Sciatic nerve (tissue), 2 donors: ENCODE measurements at regions not wholly inside any gene's neighbourhood (a gene's known extent, or its start where the extent isn't known, plus 50 kb on each side); places are given as distances from the start of the nearest gene placed in this dataset.

Experiments used
- ATAC-seq: fragments of 200-7000 bp; cut with Tn5 transposase; one replicate; pipeline ENCODE4 v1.9.1; 2020; ENCODE audit warnings: mild to moderate bottlenecking, moderate library complexity
- DNase-seq: peaks from one replicate; pipeline ENCODE4 v3.0.0-alpha.2; 2020; ENCODE audit warnings: low spot score
- intact Hi-C: fragments of 100-400 bp; cut with DNase I; formaldehyde crosslinking; loops from one replicate; pipeline ENCODE4 v1.14.2; 2022
- donor health status: DM: no; HTN: no; CAD: no.
- donor health status: DM: no; HTN: no; CAD: no.

GRCh38 chr6:45800911-45801310, 214.7 kb downstream of the CLIC5 start:
- intact Hi-C loops, result no loop called here
- no peak for ATAC-seq
- DNase-seq, result no peak

DNA sequence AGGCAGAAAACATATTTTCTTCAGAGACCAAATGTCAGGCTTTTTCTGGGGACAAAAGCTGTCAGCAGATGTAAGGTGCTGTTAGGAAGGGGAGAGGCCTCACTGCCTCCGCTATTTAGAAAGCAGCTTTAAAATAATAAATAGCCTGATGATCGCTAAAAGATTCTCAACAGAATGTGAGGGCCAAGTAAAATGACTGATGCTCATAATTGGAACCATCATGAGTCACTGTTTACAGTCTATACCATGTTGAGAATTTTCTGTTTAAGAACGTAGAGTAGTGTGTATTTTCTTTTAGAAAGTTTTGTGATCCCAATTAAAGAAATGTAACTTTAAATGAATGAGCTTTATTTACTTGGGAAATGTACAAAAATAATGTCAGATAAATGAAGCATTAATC, 220.0 kb downstream of the CLIC5 start:
- intact Hi-C loops, result no loop called here
- DNase-seq, result no peak
- ATAC-seq, result no peak

DNA sequence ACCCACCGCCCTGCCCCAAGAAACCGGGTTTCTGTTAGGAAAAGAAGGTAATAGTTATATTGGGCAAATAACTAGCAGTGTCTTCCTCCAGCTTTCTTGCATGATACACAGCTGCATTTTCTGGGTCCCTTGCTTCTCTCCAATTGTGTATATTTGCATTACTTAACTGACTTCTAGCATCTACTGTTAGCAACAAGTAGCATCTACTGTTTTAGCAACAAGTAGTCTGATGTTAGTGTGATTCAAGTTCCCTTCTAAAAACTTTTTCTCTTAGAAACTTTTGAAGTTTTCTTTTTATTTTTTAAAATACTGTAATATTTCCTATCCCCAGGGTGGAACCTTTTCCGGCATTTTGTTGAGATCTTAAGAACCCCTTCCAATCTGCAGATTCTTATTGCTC, 221.2 kb downstream of the CLIC5 start:
- intact Hi-C loops, result no loop called here
- DNase-seq (no peak), ATAC-seq (no peak)

DNA sequence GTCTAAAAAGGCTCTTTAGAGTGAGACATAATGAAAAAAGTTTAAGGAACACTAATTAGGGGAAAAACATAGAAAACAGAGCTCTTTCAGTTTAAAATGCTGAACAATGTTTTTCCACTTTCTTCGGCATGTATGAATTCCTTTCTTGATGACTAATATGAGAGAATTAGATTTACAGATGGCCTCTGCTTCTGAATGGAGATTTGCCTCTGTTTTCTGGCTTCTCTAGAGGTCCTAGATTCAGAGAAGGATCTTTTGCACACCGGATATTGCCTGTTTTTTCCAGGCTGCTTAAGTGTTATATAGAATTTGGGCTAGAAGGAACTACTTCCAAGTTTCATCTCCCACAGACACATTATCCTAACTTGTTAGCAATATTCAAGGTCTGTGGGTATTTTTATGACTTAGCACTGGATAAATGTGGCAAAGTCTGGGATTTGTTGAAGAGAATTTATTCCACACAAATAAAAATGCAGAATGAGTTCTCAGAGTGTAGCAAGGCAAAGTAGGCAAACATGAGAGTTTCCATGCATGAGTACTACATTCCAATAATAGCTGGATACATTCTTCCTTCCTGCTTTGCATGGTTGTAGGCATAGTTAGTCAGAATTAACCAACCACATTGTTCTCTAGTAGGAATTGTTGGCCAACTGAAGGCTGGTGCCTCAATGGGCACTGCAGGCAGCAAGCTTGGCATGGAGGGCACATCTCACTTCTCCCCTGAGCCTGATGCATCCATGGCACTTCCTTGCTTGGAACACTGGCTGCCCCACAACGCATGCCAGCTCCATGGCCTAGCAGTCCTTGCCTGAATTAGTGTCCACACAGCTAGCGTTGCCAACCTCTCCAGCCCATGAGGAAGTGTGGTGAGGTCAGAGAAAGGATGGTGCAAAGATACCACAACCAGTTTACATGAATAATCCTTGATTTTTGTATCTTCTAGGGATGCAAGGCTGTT, 224.2 kb downstream of the CLIC5 start:
- intact Hi-C loops, result no loop called here
- DNase-seq, result no peak
- ATAC-seq, result no peak

DNA sequence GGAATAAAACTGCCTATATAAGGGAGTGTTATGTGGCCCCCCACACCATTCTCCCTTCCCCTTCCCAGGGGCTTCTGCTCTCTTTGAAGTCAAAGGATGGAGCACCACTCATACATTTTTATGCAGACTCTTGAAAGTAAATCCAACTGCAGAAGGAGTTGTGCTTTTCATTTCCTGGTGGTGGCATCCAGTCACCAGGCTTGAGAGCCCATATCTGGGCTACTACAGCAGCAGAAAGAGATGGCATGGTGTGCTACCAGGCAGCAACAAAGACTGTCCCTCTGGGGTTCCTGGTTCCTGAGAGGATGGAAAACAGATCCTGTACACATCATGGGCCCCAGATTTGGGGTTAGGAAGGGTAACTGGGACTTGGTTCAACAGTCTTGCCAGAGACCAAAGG, 226.4 kb downstream of the CLIC5 start:
- DNase-seq, result no peak
- intact Hi-C loops, result no loop called here
- ATAC-seq, result no peak

DNA sequence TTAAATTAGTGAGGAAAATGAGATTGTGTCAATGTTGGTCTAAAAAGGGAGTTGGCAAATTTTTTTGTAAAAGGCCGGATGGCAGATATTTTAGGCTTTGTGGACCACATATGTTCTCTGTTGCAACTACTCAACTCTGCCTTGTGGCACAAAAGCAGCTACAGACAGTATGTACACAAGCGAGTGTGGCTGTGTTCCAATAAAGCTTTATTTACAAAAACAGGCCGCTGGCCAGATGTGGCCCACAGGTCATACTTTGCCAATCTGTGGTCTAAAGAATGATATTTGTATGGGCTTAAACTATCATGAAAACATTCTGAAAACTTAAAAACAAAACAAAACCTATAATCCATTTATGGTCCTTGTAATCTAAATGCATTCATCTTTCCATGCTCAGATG, 228.3 kb downstream of the CLIC5 start:
- DNase-seq, result no peak
- intact Hi-C loops, result no loop called here
- no peak for ATAC-seq

GRCh38 chr6:45786355-45786781, 229.3 kb downstream of the CLIC5 start:
- no peak for ATAC-seq
- no peak for DNase-seq
- intact Hi-C loops, result no loop called here

- no peak for DNase-seq
- no peak for ATAC-seq
- intact Hi-C loops, result no loop called here
Measured at GRCh38 chr6:45784250-45784649, 231.4 kb downstream of the CLIC5 start.

- DNase-seq (no peak), ATAC-seq (no peak)
- intact Hi-C loops, result no loop called here
Measured at GRCh38 chr6:45783716-45784115, 231.9 kb downstream of the CLIC5 start.

DNA sequence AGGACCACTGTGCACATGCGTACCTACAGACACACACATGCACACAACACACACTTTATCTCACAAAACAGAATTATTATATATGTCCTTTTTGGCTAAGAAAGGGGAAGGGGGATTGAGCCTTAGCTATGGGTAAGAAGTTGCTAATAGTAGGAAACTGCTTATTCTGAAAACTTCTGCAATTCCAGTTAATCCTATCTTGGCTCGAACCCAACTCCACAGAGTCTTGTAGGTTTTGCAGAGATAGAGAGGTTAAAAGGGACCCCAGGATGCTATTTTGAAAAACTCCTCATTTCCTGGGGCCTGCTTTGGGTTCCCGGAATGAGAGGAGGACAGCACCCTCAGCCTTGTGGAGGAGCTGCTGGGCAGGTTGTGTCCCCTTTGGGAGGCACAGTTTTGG, 233.8 kb downstream of the CLIC5 start:
- ATAC-seq, result no peak
- intact Hi-C loops, result no loop called here
- DNase-seq, result no peak

DNA sequence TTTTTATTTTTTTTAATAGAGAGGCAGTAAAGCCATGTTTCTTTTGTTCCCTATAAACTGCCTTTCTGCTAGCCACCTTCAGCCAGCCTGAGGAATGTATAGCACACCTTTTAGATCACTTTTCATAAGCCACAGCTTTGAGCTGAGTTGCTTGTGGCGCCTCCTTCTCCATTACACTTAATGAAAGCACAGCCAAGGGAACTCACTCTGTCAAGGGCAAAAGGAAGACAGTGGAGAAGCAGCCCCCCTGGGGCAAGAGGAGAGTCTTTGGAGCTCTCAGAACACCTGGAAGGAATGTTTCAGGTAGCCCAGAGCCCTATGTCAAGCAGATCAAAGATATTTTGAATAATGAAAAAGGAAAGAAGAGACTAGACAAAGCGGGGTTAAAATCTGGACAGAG, 235.1 kb downstream of the CLIC5 start:
- intact Hi-C loops, result no loop called here
- ATAC-seq, result no peak
- no peak for DNase-seq

DNA sequence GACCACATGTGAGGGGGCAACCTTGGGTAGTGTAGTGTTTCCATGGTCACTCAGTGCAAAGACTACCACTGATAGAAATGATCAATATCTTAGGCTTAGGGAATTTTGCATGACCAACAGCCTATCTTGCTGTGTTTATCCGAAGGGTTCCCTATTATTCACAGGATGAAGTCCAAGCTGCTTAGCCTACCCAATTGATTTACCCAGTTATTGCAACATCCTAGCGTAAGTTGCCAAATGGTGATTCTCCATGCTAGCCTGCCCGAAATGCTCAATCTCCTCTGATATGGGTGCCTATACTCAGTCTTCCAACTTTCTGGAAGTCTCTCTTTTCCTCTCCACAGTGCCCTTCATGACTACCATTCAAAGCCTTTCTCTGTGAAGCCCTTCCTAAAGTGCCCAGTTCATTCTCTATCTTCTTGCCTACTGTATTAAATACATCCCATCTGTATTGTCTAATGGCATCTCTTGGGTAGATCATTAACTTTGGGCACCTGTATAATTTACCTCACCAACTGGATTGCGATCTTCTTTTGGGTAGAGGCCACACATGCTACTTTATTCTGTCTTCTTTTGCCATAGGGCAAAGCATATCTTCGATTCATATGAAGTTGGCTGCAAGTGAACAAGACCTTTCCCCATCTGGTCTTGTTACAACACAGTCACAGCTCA, 240.5 kb downstream of the CLIC5 start:
- intact Hi-C loops, result no loop called here
- ATAC-seq, result no peak
- no peak for DNase-seq

- ATAC-seq (no peak), DNase-seq (no peak)
- intact Hi-C loops, result no loop called here
Measured at GRCh38 chr6:45773906-45774305, 241.8 kb downstream of the CLIC5 start.

- no peak for DNase-seq
- no peak for ATAC-seq
- intact Hi-C loops, result no loop called here
Measured at GRCh38 chr6:45772886-45773495, 242.7 kb downstream of the CLIC5 start.

DNA sequence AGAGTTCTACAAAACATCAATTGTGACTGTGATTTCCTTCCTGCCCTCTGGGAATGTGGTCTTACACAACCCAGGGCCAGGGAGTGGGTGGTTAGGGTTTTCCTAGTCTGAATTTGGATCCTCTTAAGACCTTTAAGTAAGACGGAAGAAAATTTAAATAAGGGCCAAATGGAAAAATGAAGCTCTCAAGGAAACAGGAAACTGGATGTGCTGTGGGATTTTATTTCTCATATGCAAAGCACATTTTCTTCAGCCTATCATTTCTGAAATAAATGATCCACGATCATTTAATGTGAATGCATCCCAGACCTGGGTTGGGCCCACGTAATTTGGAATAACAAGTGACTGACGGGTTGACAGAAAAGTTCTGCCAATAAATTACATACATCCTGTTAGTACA, 243.6 kb downstream of the CLIC5 start:
- no peak for DNase-seq
- intact Hi-C loops, result no loop called here
- ATAC-seq, result no peak

GRCh38 chr6:45763281-45763680, 252.4 kb downstream of the CLIC5 start:
- DNase-seq (no peak), ATAC-seq (no peak)
- intact Hi-C loops, result no loop called here

GRCh38 chr6:45759472-45759810, 256.2 kb downstream of the CLIC5 start:
- ATAC-seq, result peak; percentile 23
- no peak for DNase-seq
- intact Hi-C loops, result no loop called here

DNA sequence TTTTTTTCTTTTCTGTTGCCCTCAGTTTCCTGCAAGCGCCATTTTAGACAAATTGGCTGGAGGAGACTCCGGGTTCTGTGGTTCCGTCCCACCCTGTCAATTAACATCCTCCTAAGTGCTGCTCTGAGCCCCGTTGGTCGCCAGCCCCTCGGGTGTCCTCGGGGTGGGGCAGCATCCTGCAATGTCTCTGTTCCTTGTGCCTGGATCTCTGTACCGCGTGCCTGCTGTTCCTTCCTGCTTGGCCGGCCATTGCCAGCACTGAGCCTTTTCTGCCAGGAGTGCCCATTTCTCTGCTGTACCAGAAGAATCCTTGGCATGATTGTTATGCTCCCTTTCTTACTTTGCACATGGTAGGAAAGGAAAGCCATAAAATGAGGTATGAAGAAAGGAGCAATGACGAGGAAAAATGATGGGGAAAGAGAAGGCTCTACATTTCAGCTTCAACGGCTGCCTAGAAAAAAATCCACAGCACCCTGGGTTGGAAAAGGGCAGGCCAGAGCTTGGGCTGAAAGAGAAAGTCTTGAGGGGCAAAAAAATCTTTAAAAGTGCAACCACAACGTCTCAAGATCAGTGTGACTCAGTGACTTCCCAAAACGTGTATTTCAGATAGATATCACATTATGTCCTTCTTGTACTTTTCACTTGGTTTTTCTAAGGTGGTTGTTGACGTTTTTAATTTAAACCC, 256.7 kb downstream of the CLIC5 start:
- intact Hi-C loops, result no loop called here
- no peak for DNase-seq
- no peak for ATAC-seq

DNA sequence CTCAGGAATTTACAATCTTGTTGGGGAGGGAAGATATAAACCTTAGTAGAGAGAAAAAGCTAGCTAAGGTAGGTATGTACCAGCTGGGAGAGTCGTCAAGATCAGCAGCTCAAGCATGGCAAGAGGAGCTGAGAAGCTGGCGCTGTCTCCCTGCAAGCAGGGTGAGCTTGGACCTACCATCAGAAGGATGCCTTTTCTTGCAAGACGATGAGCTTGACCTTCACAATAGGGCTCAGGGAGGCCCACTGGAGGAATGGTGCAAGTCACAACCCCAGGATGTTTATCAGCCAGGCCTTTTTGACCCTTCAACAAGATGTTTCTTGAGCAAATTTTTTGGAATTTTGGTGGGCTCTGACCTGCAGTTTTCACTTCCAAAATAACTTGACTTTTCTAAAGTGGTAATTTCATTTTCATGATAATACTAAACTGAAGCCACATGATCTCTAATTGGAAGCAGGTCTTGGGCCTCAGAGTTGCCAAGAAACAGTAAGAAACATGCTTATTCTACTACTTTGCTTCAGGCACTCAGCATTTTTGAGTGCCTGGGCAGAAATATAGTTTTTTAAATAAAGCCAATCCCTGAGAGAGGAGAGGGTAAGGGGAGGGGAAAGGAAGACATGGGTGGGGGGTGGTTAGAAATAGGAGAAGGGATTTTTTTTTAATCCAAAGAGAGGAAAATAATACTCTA, 258.1 kb downstream of the CLIC5 start:
- DNase-seq (no peak), ATAC-seq (peak; percentile 84)
- intact Hi-C loops, result no loop called here
